Transverse colon (tissue), 3 donors: ENCODE measurements at regions not wholly inside any gene's neighbourhood (a gene's known extent, or its start where the extent isn't known, plus 50 kb on each side); places are given as distances from the start of the nearest gene placed in this dataset.

Experiments used
- EP300 ChIP-seq: sonication (generic); formaldehyde crosslinking; IDR thresholded peaks from one replicate; pipeline ENCODE4 v1.6.1; 2017; ENCODE audit warnings: antibody characterized with exemption, low read depth
- TF ChIP-seq, protein P1 (sequence below), 5 experiments: fragments of 200-600 bp in 3 of 5; fragments of 450-650 bp in 2 of 5; sonication (generic) in 3 of 5; IDR thresholded peaks; 1 replicate in 2 of 5; 2 replicates in 3 of 5; pipeline ENCODE4 v1.5.1; 2016 to 2017; ENCODE audit warnings: antibody characterized with exemption in 5 of 5, inconsistent platforms in 3 of 5, mild to moderate bottlenecking in 2 of 5, moderate library complexity in 1 of 5

DNA sequence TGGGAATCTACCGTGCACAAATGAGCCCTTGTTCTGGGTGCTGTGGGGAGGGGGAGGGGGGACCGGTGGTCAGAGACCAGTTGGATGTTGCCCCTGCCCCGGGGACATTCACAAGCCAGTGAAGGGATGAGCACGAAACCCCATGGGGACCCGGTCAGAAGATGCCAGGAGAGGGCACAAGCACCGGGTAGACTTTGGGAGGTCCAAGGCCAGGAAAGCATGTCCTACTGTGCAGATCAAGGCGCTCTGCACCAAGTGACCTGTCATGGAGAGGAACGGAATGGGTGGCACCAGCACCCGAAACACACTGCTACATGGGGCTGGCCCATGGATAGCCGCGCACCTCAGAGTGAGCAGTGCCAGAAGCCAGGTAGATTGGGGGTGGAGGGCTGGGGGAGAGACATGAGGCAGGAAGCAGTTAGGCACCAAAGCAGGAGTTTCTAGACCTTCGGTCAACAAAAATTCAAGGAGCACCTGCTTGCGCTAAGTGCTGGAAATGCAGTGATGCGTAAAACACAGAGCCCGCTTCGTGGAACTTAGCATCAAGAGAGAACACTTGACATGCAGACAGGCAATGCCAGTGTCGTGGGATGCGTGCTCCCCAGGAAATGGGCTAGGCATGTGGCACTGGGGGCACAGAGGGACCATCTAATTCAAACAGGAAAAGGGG, 99.1 kb downstream of the CPN2 start:
- TF ChIP-seq, protein P1, sequence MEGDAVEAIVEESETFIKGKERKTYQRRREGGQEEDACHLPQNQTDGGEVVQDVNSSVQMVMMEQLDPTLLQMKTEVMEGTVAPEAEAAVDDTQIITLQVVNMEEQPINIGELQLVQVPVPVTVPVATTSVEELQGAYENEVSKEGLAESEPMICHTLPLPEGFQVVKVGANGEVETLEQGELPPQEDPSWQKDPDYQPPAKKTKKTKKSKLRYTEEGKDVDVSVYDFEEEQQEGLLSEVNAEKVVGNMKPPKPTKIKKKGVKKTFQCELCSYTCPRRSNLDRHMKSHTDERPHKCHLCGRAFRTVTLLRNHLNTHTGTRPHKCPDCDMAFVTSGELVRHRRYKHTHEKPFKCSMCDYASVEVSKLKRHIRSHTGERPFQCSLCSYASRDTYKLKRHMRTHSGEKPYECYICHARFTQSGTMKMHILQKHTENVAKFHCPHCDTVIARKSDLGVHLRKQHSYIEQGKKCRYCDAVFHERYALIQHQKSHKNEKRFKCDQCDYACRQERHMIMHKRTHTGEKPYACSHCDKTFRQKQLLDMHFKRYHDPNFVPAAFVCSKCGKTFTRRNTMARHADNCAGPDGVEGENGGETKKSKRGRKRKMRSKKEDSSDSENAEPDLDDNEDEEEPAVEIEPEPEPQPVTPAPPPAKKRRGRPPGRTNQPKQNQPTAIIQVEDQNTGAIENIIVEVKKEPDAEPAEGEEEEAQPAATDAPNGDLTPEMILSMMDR (IDR thresholded peaks at IDR 0.05), result no peak
- TF ChIP-seq EP300, result no peak
